Amniotic stem cell (primary cell): ENCODE measurements at regions not wholly inside any gene's neighbourhood (a gene's known extent, or its start where the extent isn't known, plus 50 kb on each side); places are given as distances from the start of the nearest gene placed in this dataset.
"Not testable (repeated sequence)": the region's sequence is repeated elsewhere in the genome, so short reads cannot be mapped to it uniquely, and the experiment has no call there.

Experiments
- DNase-seq: peaks from one replicate; lab custom pipeline; 2025; lab: John Stamatoyannopoulos, UW

GRCh38 chr5:87627363-87627762 is 214.6 kb upstream of the CCNH start:
- no peak for DNase-seq

GRCh38 chr5:87608385-87608784 is 195.7 kb upstream of the CCNH start:
- no peak for DNase-seq

- no peak for DNase-seq
These were observed 192.9 kb upstream of the CCNH start for GRCh38 chr5:87605663-87606062.

DNA sequence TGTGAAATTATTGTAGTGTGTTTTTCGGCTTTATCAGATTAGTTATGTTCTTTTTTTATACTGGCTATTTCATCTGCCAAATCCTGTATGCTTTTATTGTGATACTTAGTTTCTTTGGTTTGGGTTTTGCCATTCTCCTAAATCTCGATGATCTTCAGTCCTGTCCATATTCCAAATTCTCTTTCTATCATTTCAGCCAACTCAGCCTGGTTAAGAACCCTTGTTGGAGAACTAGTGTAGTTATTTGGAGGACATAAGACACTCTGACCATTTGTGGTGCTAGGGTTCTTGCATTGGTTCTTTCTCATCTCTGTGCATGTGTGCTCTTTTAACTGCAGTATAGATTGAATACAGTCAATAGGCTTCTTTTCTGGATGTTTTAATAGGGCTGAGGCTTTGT is 187.0 kb upstream of the CCNH start:
- DNase-seq, result no peak

DNA sequence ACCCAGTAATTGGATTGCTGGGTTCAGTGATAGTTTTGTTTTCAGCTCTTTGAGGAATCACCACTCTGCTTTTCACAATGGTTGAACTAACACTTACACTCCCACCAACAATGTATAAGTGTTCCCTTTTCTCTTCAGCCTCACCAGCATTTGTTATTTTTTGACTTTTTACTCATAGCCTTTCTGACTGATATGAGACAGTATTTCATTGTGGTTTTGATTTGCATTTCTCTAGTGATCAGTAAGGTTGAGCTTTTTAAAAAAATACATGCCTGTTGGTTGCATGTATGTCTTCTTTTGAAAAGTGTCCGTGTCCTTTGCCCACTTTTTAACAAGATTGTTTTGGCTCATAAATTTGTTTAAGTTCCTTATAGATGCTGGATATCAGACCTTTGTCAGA is 185.7 kb upstream of the CCNH start:
- DNase-seq, result no peak

DNA sequence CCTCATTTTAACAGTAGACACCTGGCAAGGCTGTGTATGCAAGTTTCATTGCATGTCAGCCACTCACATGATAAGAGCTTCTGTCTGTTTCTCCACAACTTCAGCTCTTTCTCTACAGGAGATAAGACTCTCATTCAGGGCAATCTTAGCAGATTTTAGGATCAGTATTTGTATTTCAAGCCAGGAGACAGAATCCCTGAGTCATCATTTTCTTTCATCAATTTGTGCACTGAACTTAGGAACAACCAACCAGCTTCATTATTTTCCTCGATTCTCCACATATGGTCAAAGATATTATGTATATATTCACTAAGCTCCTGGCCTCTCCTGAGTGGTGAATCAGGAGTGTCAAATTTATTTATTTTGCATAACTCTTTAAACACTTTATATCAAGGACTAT is 181.8 kb upstream of the CCNH start:
- DNase-seq, result no peak

GRCh38 chr5:87589587-87589986 is 176.9 kb upstream of the CCNH start:
- DNase-seq, result no peak

- DNase-seq, result no peak
These were observed 175.6 kb upstream of the CCNH start for GRCh38 chr5:87588316-87588715.

DNA sequence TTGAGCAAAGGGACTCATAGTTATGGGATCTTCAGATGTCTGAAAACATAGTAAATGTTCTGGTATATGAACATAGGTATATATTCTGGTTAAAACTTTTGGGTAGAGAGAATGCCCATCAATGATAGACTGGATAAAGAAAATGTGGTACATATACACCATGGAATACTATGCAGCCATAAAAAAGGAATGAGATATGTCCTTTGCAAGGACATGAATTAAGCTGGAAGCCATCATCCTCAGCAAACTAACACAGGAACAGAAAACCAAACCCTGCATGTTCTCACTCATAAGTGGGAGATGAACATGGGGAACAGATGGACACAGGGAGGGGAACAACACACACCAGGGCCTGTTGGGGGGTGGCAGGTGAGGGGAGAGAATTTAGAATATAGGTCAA is 171.0 kb upstream of the CCNH start:
- DNase-seq, result not testable (repeated sequence)

DNA sequence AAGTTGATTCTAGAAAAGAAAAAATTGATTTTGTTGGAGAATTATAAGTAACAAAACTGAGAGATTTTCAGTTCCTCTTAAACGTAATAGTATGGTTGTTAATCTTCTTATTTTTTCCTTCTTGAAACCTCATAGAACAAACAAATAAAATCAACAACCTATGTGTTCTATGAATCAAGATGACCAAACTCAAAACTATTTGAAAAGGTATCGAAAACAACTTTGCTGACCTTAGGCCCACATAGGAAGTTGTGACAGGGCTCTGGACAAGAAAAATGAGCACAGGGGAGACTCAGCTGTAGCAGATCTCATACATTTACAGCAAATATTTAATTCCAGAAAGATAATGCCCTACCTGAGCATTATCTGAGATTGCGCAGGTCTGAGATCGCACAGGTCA is 169.4 kb upstream of the CCNH start:
- no peak for DNase-seq

DNA sequence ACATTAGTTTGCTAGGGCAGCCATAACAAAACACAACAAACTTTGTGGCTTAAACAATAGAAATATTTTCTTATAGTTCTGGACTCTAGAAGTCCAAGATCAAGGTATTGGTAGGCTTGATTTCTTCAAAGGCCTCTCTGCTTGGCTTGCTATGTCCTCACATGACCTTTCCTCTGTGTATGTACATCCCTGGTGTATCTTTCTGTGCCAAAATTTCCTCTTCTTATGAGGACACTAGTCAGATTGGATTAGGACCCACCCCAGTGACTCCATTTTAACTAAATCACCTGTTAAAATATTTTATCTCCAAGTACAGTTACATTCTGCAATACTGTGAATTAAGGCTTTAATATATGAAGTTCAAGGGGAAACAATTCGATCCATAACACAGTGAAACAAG is 168.9 kb upstream of the CCNH start:
- no peak for DNase-seq

- DNase-seq, result no peak
These were observed 166.9 kb upstream of the CCNH start for GRCh38 chr5:87579678-87580077.

- no peak for DNase-seq
These were observed 164.1 kb upstream of the CCNH start for GRCh38 chr5:87576867-87577266.

- not testable (repeated sequence) for DNase-seq
These were observed 163.6 kb upstream of the CCNH start for GRCh38 chr5:87576306-87576705.

DNA sequence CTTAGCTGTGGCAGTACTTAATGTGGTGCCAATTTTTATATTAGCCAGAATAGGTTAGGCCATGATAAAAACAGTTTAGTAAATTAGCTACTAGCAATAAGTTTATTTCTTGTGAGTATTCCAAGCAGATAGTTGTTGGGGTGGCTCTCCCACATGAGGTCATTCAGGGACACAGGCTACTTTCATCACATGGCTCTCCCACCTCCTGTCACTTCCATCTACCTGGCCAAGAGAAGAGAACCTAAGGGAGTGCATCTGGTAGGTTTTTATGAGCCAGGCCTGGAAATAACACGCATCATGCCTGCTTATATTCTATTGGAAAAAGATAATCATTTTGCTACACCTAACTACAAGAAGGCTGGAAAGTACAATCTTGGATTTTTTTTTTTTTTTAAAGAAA is 161.4 kb upstream of the CCNH start:
- DNase-seq, result no peak

DNA sequence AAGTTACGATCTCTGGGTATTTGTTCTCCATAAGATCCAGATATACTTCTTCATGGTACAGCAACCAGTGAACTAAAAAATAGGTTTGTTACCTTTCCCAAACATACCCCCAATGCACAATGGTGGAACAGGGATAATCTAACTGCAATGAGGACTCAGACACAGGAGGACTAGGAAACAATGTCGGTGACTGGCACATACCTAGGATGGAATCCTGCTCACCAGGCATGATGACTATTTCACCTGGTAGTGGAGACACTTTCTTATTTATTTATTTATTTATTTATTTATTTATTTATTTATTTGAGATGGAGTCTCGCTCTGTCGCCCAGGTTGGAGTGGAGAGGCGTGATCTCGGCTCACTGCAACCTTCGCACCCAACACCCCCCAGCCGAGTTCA is 159.9 kb upstream of the CCNH start:
- DNase-seq, result no peak

DNA sequence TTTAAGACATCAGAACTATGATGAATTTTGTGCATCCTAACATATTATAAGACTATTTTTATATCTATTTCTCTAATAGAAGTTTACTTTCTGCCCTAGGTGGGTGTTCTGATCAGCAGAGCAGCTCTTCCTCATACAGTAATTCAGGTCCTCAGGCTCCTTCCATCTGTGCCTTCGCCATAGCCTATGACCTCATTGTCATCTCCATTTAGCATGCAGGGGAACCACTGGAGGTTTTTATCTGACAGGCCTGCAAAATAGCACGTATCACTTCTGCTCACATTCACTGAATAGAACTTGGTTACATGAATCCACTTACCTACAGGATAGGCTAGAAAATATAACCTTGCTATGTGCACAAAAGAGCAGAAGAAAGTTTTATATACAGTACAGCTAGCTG is 159.4 kb upstream of the CCNH start:
- no peak for DNase-seq

DNA sequence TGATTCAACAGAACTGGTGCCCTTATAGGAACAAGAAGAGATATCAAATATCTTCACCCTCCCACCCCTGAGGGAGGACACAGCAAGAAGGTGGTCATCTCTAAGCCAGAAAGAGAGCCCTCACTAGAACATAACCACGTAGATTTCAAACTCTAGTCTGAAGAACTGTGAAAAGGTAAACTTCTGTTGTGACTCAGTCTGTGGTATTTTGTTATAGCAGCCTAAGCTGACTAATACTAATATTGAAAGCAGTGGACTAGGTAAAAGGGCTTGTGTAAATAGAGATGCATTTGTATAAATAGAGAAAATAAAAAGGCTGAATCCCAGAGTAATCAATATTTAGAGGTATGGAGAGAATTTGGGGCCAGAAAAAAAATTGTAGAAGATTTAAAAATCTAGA is 157.6 kb upstream of the CCNH start:
- DNase-seq, result no peak

DNA sequence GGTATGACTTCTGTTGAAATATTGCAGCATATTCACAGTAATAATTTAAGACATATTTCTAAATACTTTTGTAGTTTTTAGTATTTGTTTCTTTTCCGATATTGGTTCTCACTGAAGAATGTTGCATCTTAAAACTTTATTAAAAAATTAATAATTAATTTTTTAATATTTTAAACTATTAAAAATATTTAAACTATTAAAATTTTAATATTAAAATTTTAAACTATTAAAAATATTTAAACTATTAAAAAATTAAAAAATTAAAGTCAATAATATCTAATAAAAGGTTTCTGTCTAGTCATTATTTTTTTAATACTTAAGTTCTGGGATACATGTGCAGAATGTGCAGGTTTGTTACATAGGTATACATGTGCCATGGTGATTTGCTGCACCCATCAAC is 149.3 kb upstream of the CCNH start:
- DNase-seq, result no peak

DNA sequence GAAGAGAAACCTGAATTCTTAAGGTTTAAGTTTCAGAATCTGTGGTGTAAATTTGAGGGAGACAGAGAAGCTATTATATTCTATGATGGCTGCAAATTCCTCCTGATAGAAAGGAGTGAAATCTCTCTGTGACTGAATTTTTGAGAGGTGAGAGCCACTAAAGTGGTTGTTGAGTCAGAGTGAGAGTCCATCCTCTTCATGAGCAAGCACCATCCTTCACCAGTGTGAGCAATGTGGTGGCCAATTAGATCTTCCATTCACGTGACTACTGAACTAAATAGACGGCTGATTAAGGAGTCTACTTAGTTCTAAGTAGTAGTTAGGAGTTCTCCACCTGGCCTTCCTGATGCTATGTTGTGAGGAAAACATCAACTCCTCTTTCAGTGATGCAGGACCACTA is 147.8 kb upstream of the CCNH start:
- DNase-seq, result no peak

GRCh38 chr5:87551911-87552310 is 139.2 kb upstream of the CCNH start:
- no peak for DNase-seq

DNA sequence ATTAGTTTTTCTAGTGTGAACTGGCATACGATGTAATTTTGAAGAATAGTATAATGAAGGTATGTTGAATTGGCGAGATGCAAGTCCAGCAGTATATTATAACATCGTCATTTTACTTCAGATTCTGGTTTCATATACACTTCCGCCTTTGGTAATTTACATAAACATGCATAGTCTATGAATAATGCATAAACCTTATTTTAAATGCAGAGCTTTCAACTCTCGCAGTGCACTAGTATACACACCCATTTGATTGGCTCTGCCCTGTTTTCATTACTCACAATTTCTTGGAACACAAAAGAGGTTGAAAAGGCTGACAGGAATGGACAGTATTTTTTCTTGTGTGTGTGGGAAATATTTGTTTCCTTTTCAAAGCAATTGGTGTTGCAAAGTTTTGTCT is 128.9 kb upstream of the CCNH start:
- no peak for DNase-seq

GRCh38 chr5:87541033-87541432 is 128.3 kb upstream of the CCNH start:
- DNase-seq, result no peak

GRCh38 chr5:87539839-87540238 is 127.1 kb upstream of the CCNH start:
- no peak for DNase-seq

- no peak for DNase-seq
These were observed 123.6 kb upstream of the CCNH start for GRCh38 chr5:87536365-87536764.
